H1 (cell line): ENCODE measurements at regions not wholly inside any gene's neighbourhood (a gene's known extent, or its start where the extent isn't known, plus 50 kb on each side); places are given as distances from the start of the nearest gene placed in this dataset.
"Not testable (repeated sequence)": the region's sequence is repeated elsewhere in the genome, so short reads cannot be mapped to it uniquely, and the experiment has no call there.

Experiments used
- CTCF ChIA-PET: fragments of 300-600 bp; sonication (Branson Sonifier 250); formaldehyde crosslinking; loops from one replicate; lab custom pipeline; 2021; ENCODE audit not compliant: partially characterized antibody; lab: Charles Lee
- POLR2A ChIA-PET: fragments of 300-600 bp; sonication (Branson Sonifier 250); formaldehyde crosslinking; loops from one replicate; lab custom pipeline; 2021; ENCODE audit warnings: inconsistent platforms; ENCODE audit not compliant: partially characterized antibody; lab: Charles Lee
- DNase-seq, 2 experiments: peaks; one replicate each; pipeline versions ENCODE4 v3.0.0 to v3.0.0-alpha.2; 2010 to 2022; ENCODE audit warnings: low spot score in 2 of 2, low read depth in 1 of 2, mixed read lengths in 1 of 2
- FAIRE-seq: peaks from 2 replicates; lab custom pipeline; 2011; peaks lifted over from hg19 to GRCh38; lab: Jason Lieb, UNC
- H2AFZ ChIP-seq: 2 replicates; pipeline ENCODE4 v1.8.1; 2012; ENCODE audit warnings: low read length, inconsistent platforms
- H2AK5ac ChIP-seq: 2 replicates; pipeline ENCODE4 v1.6.1; 2013; ENCODE audit warnings: low read depth, low read length
- H2BK120ac ChIP-seq: replicated peaks from 2 replicates; pipeline ENCODE3; 2013; ENCODE audit warnings: low read depth, low read length, inconsistent platforms
- H2BK12ac ChIP-seq: 2 replicates; pipeline ENCODE4 v1.6.1; 2013; ENCODE audit warnings: low read depth, low read length
- H2BK15ac ChIP-seq: 2 replicates; pipeline ENCODE4 v1.6.1; 2013; ENCODE audit warnings: low read length
- H2BK20ac ChIP-seq: 2 replicates; pipeline ENCODE4 v1.6.1; 2013; ENCODE audit warnings: low read length
- H2BK5ac ChIP-seq: 2 replicates; pipeline ENCODE4 v1.6.1; 2013; ENCODE audit warnings: low read depth, low read length
- H3K14ac ChIP-seq: 2 replicates; pipeline ENCODE4 v1.6.1; 2013; ENCODE audit warnings: inconsistent platforms; ENCODE audit not compliant: insufficient read length
- H3K18ac ChIP-seq: 2 replicates; pipeline ENCODE4 v1.6.1; 2013; ENCODE audit warnings: low read length; ENCODE audit errors: extremely low read depth
- H3K23ac ChIP-seq: 2 replicates; pipeline ENCODE4 v1.6.1; 2013; ENCODE audit warnings: inconsistent platforms; ENCODE audit not compliant: insufficient read length
- H3K23me2 ChIP-seq: 2 replicates; pipeline ENCODE4 v1.6.1; 2013; ENCODE audit warnings: low read depth, low read length
- H3K27ac ChIP-seq: 2 replicates; pipeline ENCODE4 v1.6.1; 2011; ENCODE audit warnings: low read depth, low read length, inconsistent platforms
- H3K27me3 ChIP-seq, 4 experiments: replicated peaks in 1 of 4; 1 replicate in 1 of 4; 2 replicates in 3 of 4; pipeline versions ENCODE4 v1.6.1 to v1.8.1; 2011 to 2013; ENCODE audit warnings: low read length in 3 of 4, mild to moderate bottlenecking in 3 of 4, inconsistent platforms in 2 of 4, mixed read lengths in 2 of 4, moderate library complexity in 1 of 4; ENCODE audit not compliant: control insufficient read depth in 3 of 4, insufficient read depth in 3 of 4; ENCODE audit errors: extremely low read depth in 1 of 4
- H3K36me3 ChIP-seq, 4 experiments: 2 replicates each; pipeline versions ENCODE4 v1.6.1 to v1.8.1; 2011 to 2013; ENCODE audit warnings: mild to moderate bottlenecking in 4 of 4, low read length in 3 of 4, moderate library complexity in 2 of 4, control low read depth in 1 of 4, inconsistent platforms in 1 of 4; ENCODE audit not compliant: insufficient read depth in 4 of 4, control insufficient read depth in 2 of 4
- H3K4ac ChIP-seq: replicated peaks from 2 replicates; pipeline ENCODE3; 2013; ENCODE audit warnings: low read length, low read depth, mixed read lengths, inconsistent platforms; ENCODE audit not compliant: insufficient read length
- H3K4me1 ChIP-seq, 4 experiments: replicated peaks in 1 of 4; 1 replicate in 1 of 4; 2 replicates in 3 of 4; pipeline versions ENCODE4 v1.6.1 to v1.8.1; 2011 to 2013; ENCODE audit warnings: low read length in 3 of 4, inconsistent platforms in 2 of 4, mixed read lengths in 1 of 4; ENCODE audit not compliant: insufficient read depth in 4 of 4, control insufficient read depth in 3 of 4
- H3K4me2 ChIP-seq, 2 experiments: 2 replicates each; pipeline versions ENCODE4 v1.6.1 to v1.8.1; 2011 to 2013; ENCODE audit warnings: low read depth in 2 of 2, low read length in 2 of 2, control low read depth in 1 of 2, inconsistent platforms in 1 of 2, mild to moderate bottlenecking in 1 of 2; ENCODE audit not compliant: insufficient read depth in 1 of 2
- H3K4me3 ChIP-seq, 4 experiments: fragments of 200-600, 300-600 bp in 1 of 4; sonication (generic), shearing (Covaris generic), sonication (Bioruptor Twin) in 1 of 4; 2 replicates each; pipeline versions ENCODE4 v1.5.1 to v1.8.1; 2011 to 2016; ENCODE audit warnings: low read length in 4 of 4, low read depth in 3 of 4, control low read depth in 2 of 4, inconsistent platforms in 2 of 4, mild to moderate bottlenecking in 2 of 4, mixed read lengths in 1 of 4, moderate library complexity in 1 of 4; ENCODE audit not compliant: insufficient read depth in 2 of 4; ENCODE audit errors: extremely low read depth in 1 of 4
- H3K56ac ChIP-seq: replicated peaks from 2 replicates; pipeline ENCODE3; 2013; ENCODE audit warnings: low read depth, mild to moderate bottlenecking, mixed read lengths, low read length, inconsistent platforms; ENCODE audit not compliant: insufficient read length
- H3K79me1 ChIP-seq: 2 replicates; pipeline ENCODE4 v1.6.1; 2013; ENCODE audit warnings: low read depth, low read length, control low read depth
- H3K79me2 ChIP-seq, 2 experiments: 2 replicates each; pipeline versions ENCODE4 v1.6.1 to v1.8.1; 2012 to 2013; ENCODE audit warnings: low read length in 2 of 2, mild to moderate bottlenecking in 2 of 2, inconsistent platforms in 1 of 2; ENCODE audit not compliant: insufficient read depth in 2 of 2, control insufficient read depth in 1 of 2
- H3K9ac ChIP-seq, 4 experiments: replicated peaks in 1 of 4; 1 replicate in 1 of 4; 2 replicates in 3 of 4; pipeline versions ENCODE4 v1.6.1 to v1.8.1; 2011 to 2013; ENCODE audit warnings: low read depth in 3 of 4, low read length in 3 of 4, control low read depth in 2 of 4, mild to moderate bottlenecking in 2 of 4, moderate library complexity in 2 of 4, inconsistent platforms in 1 of 4; ENCODE audit errors: extremely low read depth in 1 of 4
- H3K9me3 ChIP-seq, 2 experiments: 2 replicates each; pipeline versions ENCODE4 v1.6.1 to v1.8.1; 2012 to 2013; ENCODE audit warnings: mild to moderate bottlenecking in 2 of 2, moderate library complexity in 2 of 2, control low read depth in 1 of 2, inconsistent platforms in 1 of 2, low read depth in 1 of 2, low read length in 1 of 2, mixed read lengths in 1 of 2; ENCODE audit not compliant: insufficient read depth in 2 of 2
- H4K20me1 ChIP-seq, 2 experiments: replicated peaks in 1 of 2; 2 replicates each; pipeline versions ENCODE3 to v1.8.1; 2011 to 2013; ENCODE audit warnings: inconsistent platforms in 2 of 2, low read length in 2 of 2, mild to moderate bottlenecking in 1 of 2; ENCODE audit not compliant: insufficient read depth in 2 of 2, control insufficient read depth in 1 of 2
- H4K5ac ChIP-seq: 2 replicates; pipeline ENCODE4 v1.6.1; 2013; ENCODE audit warnings: low read length, low read depth, mixed read lengths, inconsistent platforms; ENCODE audit not compliant: insufficient read length
- H4K8ac ChIP-seq: 2 replicates; pipeline ENCODE4 v1.8.0; 2013; ENCODE audit warnings: mild to moderate bottlenecking, moderate library complexity, low read length, inconsistent platforms; ENCODE audit not compliant: insufficient read depth; ENCODE audit errors: extremely low read depth
- H4K91ac ChIP-seq: replicated peaks from 2 replicates; pipeline ENCODE3; 2013; ENCODE audit warnings: low read length, mixed read lengths, inconsistent platforms; ENCODE audit not compliant: insufficient read length
- WGBS, 2 experiments: shearing (Covaris generic) in 1 of 2; methylation state at CpG; one replicate each; pipeline versions ENCODE4 v1.1.6 to v1.1.7; 2013 to 2015; ENCODE audit warnings: low lambda C conversion rate in 2 of 2, mixed read lengths in 2 of 2, inconsistent platforms in 1 of 2, low coverage in 1 of 2, missing lambda C conversion rate in 1 of 2; ENCODE audit not compliant: insufficient replicate concordance in 2 of 2, insufficient coverage in 1 of 2, insufficient read length in 1 of 2; ENCODE audit errors: extremely low coverage in 1 of 2, missing lambda C conversion rate in 1 of 2; 5-methylcytosine and 5-hydroxymethylcytosine counted together

DNA sequence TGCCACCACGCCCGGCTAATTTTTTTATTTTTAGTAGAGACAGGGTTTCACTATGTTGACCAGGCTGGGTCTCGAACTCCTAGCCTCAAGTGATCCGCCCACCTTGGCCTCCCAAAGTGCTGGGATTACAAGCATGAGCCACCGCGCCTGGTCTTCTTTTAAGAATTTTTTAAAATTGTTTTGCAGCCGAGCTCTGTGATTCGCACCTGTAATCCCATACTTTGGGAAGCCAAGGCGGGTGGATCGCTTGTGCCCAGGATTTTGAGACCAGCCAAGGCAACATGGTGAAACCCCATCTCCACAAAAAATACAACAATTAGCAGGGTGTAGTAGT is 73.3 kb downstream of the SOX9 start:
- H3K56ac ChIP-seq, H3K4ac ChIP-seq, H3K9me3 ChIP-seq, H2BK20ac ChIP-seq, H2BK12ac ChIP-seq, H3K23ac ChIP-seq, H3K36me3 ChIP-seq, H3K4me2 ChIP-seq, H3K4me1 ChIP-seq, H3K4me3 ChIP-seq, H4K20me1 ChIP-seq, DNase-seq, H2BK5ac ChIP-seq, H2BK120ac ChIP-seq, FAIRE-seq, H2AFZ ChIP-seq, H3K27ac ChIP-seq, H3K27me3 ChIP-seq, H4K91ac ChIP-seq, H4K5ac ChIP-seq, H3K9ac ChIP-seq, H3K23me2 ChIP-seq, H4K8ac ChIP-seq, H3K79me1 ChIP-seq, H2AK5ac ChIP-seq, H3K79me2 ChIP-seq, H3K14ac ChIP-seq, H2BK15ac ChIP-seq, H3K18ac ChIP-seq: not testable (repeated sequence)
- POLR2A ChIA-PET: interaction anchor here (0.5 to 1.1 kb wide), 2 partner anchors 55 to 73 kb away, joined by 3 to 5 read pairs; partner anchors contain the start of gene SOX9
- WGBS, 2 experiments: 95% methylated on average over 10 of the region's 10 CpGs; no CpG with 5 or more reads in 1 of the 2 experiments
- CTCF ChIA-PET: interaction anchor here (0.6 to 1.1 kb wide), 3 partner anchors 13 to 622 kb away, joined by 3 read pairs; no protein-coding TSS in a partner anchor
